Activated CD4-positive, alpha-beta T cell treated with anti-CD3 and anti-CD28 coated beads, Interleukin-2, amount 50 U/mL, for 16 hours (primary cell): ENCODE measurements at regions not wholly inside any gene's neighbourhood (a gene's known extent, or its start where the extent isn't known, plus 50 kb on each side); places are given as distances from the start of the nearest gene placed in this dataset.

Source experiments
- DNase-seq: peaks from one replicate; pipeline ENCODE4 v3.0.0-alpha.2; 2020

DNA sequence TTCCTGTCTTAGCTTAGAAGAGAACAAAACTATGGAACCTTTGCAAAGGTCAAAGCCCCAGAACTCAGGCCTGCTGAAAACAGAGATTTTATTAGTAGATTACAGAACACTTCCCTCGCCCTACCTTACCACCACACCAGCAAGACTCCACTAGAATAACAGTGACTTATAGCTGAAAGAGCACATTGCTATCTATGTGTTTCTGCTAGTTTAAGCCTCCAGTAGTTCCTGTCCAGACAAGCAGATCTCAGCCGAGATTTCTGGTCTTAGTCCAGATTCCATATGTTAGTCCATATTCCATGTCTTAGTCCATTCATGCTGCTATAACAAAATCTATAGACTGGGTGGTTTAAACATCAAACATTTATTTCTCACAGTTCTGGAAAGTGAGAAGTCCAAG is 412.3 kb upstream of the ID4 start:
- no peak for DNase-seq

DNA sequence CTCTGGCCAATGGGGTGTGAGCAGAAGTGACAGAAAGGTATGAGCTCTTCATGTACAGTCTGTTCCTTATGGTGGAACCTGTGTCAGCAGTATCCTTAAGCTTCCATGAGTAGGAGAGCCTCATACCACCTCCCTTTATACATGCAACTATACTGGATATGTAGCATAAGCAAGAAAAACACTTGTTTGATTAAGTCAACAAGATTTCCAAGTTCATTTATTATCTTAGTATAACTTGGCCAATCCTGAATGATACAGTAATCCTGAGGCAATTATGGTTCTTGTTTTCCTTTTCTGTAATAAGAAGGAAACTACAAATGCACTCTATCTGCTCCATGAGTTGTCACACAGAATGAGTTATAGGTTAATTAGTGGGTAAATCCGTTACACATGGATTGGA is 409.6 kb upstream of the ID4 start:
- DNase-seq = no peak

DNA sequence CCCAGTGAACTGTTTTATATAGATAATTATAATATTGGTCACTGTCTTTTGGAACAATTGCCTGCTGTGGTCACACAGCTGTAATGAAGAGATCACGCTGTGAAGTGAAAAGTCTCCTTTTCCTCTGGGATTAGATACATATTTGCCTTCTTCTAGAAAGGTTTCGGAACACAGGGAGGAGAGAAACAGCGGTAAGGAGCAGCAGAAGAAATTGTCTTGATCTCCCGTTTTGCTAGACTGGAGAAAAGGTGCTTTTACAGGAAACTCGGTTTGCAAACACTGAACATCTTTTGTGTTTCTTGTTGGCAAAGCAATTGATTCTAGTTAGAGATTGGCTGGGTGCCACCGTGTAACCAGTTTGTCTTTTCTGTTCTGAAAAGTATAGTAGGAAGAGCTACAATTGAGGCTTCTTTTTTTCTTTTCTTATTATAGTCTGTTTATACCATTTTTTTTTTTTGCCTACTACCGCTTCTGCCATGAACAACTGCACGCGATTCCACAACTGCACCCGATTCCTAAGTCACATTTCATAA is 404.1 kb upstream of the ID4 start:
- DNase-seq = no peak

DNA sequence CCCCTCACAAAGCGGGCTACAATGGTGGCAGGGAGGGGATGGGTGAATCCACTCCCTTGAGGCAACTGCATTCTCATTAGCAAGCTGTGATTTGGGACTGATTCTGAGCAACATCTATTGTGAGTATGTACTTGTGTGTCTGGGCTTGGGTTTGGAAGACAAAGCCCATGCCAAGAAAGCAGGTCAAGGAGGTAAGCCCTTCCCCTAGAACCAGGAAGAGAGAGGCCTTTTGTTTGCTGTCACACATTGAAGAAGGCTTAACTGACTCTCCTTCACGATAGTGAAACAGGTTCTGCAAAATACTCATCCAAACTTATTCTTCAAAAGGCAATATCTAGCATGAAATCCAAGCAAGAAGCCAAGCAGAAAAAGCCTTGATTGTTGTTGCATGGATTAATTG is 403.1 kb upstream of the ID4 start:
- DNase-seq = no peak

DNA sequence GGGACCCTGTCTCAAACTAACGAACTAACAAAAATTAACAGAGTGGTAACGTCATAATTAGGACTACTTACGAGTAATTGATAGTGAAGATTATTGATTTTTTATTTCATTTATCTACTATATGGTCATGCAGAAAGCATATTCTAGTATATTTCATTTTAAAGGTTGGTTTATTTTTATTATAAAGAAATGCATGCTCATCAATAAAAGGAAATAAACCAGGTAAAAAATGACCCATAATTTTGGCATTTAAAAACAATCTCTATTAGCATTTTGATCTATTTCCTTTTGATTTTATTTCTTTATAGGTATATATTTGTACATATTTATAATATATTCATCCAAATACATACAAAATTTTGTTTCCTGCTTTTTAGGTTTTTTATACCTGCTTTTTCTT is 401.4 kb upstream of the ID4 start:
- no peak for DNase-seq

DNA sequence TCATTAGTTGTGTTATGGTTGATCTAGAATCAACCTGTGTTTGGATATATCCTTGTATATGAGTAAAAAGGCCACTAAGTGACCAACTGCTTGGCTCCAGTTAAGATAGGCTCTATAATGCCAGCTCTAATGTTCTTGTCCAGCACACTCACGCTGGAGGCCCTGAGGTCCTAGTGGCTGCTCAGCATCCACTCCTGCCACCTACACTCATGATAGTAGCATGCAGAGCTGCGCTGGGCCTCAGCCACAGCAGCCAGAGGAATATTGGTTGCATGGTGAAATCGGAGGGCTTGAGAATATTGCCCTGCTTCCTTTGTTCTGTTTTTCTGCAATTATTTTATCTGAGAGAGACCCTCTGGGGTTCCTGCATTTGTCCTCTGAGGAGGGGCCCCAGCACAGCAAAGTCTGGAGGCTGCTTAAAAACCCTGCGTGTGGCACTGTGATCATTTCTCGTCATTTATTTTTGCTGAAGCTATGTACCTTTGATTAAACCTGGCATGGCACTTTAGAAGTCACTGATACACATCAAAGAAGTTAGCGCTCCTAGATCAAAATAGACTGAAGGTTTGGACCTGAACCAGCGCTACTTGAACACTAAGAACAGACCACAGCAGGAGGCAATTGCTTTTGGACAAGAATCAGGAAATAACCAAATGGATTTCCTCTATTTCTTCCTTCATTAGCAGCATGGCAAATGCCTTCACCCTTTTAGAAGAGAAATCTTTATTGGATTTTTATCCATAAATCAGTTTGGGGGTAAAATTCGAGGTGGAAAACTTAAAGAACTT is 398.4 kb upstream of the ID4 start:
- DNase-seq = no peak

DNA sequence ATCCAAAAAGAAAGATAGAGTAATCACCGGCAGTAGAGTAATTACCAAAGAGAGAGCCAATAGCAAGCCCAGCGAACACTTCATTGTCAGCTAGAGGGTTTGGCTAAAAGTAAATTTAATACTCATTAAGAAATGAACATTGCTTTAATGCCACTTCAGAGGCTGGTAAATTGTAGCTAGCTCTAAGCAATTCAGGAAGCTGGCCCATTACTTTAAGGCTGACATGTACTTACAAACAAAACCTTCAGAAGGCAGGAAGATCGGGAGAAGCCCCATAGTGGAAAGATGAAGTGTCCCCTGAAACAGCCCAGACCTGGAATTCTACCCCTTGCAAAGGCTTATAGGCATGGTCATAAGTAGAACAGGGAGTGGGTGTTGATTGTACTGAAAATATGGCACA is 396.6 kb upstream of the ID4 start:
- DNase-seq = no peak

DNA sequence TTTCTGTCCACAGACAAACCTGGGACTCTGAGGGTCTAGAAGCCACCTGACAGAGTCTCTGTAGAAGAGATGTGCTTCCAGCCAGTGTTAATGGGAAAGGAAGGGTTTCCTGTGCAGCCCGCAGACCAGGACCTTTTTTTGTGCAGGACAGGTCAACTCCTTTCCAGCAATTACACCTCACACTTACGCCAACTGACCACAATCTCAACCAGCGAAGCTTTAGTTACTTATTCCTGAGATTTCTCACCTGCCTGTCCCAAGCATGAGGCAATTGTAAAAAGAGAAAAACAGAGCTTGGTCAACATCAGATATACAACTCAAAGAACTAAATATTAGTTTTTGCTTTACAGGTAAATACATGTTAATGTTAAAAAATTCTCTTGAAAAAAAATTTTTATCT is 393.8 kb upstream of the ID4 start:
- no peak for DNase-seq

DNA sequence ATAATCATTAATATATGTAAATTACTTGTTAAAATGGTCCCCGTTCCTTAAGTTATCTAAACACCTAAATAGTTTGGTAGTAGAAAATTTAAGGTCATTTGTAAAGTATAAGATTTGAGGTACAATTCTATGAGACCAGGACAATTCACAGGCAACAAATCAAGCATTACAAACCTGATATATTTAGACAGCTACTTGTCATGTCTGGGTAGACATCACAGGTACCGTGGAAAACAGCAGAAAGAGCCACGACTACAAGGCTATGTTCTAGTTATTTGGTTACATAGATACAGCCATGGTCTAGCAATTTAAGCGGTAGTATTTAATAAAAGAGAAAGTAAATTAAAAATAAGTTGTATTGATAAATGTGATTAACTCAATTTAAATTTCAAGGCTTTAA is 393.1 kb upstream of the ID4 start:
- no peak for DNase-seq

DNA sequence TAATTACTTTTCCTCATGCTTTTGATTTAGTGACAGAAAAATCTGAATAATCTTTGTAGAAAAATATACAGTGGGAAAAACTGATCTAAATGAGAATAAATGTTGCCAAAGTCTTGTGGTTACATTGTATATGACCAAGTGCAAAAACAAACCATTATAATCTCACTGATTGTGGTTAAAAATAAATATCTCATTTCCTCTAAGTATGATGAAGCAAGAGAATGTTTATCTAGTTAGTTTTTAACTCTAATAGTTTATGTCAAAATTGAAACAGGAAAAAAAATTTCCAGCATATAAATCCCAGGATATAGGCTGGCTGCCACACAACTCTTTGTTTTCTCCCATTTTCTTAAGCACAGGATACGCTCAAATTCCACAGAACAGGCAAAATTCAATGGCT is 392.7 kb upstream of the ID4 start:
- no peak for DNase-seq

DNA sequence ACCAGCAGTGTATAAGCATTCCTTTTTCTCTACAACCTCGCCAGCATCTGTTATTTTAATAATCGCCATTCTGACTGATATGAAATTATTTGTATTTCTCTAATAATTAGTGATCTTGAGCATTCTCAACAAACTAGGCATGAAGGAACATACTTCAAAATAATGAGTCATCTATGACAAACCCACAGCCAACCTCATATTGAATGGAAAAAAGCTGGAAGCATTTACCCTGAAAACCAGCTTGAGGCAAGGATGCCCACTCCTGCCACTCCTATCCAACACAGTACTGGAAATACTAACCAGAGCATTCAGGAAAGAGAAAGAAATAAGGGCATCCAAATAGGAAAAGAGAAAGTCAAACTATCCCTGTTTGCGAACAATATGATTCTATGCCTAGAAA is 390.6 kb upstream of the ID4 start:
- DNase-seq = no peak

DNA sequence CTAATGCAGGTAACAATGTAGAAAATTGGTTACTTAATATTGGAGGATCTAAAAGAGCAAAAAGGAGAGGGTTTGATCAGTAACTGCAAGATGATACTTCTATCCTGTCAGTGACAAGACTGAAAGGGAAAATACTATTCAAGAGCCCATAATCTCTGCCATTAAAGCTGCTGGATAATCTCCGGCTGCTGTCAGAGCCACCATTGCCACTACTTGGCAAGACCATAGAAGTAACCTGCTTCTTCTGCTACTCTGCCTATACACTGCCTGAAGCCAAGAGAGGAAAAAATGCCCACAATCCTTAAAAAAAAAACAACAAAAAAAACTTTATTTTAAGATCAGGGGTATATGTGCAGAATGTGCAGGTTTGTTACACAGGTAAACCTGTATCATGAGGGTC is 386.5 kb upstream of the ID4 start:
- no peak for DNase-seq

DNA sequence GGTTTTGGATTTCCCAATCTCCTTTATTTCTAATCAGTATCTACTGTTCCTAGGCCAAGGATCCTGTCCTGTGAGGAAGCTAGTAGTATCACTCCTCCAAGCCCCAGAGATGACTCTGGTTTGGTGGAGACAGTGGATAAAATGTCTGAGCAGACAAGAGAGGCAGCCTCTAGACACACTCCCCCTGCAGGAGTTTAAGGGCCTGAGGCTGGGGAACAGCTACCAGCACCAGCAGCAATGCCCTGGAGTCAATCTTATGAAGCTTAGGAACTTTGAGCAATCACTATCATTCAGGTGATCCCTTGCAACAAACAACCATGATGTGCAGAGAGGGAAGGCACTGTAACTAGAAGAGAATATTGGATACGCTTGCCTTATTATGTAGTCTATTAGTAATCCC is 384.7 kb upstream of the ID4 start:
- no peak for DNase-seq

DNA sequence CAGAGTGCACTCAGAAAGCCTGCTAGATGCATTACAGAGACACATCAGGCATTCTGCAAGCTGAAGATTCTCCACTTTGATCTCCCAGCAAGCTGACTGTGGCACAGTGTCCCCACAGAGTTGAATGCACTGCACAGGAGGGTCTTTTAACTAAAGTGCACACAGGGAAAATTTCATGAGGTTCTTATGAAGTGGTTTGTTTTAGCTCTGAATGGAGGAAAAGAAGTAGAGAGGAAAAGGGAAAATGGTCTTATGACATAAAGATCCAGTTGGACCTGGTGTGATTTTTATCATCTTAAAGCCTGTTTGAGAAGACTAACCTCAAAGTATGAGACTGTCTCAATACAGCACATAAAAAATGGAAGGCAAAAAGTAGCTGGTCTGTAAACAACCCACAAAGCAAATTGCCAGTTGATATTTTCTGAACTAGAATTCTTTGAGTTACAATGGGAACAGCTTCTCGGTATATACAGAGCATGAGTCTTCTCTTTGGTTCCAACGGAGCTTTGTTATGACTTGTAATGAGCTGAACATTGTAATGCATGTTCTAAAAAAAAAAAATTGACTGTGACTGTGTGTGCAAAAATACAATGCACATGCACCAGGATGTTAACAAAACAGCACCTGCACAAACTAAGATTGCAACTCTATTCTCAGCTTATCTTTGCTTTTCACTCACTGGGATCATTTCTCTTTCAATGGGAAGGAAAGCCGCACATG is 383.0 kb upstream of the ID4 start:
- no peak for DNase-seq

DNA sequence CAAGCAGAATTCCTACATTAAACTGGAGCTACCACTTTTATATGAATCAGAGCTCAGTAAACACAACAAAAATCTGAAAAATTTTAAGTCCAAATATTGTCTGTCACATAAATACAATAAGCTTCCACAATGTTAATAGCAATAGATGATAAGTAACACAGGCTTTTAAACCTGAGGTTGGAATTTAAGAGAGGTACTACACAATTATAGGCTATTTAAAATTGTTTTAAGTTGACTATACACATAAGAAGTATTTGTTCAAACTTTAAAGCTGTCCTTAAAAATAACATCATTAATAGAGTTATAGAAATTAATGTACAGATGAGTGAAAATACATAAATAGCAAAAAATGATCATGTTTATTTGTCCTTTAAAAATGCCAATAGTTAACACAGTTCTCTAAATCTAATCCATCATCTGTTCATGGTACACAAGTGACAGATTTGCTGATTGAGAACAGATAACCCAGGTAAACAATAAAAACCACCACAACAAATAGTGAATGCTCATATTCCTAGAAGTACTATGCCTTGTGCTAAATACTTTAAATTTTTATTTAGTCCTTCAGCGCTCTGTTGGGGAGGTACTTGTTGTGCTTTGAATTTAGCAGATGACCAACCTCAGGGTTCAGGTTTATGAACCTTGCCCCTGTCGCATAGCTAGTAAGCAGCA is 382.3 kb upstream of the ID4 start:
- no peak for DNase-seq

DNA sequence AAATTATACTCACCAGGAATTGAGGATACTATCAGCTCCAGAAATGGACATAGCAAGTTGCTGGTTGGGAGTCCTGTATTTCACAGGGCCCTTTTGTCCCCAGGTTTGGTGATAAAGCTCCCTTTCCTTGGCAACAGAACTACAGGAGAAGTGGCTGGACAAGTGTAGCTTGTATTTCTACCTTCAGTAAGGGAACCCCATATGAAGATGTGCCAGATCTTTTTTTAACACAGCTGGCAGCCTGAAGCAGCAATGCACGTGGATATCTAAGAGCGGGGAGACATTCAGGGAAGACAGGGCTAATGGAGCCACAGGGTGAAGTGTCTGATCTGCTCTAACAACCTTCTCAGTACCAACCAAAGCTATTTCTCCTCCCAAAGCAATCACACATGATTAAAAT is 373.9 kb upstream of the ID4 start:
- DNase-seq = no peak

DNA sequence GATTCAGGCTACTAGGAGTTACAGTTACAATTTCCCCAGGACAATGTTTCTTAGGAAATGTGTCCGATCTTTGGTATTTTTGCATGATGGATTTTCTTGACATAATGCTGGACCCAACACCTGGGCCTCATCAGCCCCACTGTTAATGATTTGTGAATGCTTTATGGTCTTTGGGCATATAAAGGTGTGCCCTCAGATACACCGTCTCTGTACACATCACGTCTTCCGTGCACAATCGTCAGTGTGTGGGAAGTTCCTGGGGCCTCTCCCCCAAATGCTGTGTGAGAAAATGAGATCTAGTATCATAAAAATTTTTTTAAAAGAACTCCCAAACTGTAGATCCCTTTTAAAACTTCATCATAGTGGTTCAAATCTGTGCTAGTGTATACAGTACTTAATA is 373.2 kb upstream of the ID4 start:
- DNase-seq = no peak

DNA sequence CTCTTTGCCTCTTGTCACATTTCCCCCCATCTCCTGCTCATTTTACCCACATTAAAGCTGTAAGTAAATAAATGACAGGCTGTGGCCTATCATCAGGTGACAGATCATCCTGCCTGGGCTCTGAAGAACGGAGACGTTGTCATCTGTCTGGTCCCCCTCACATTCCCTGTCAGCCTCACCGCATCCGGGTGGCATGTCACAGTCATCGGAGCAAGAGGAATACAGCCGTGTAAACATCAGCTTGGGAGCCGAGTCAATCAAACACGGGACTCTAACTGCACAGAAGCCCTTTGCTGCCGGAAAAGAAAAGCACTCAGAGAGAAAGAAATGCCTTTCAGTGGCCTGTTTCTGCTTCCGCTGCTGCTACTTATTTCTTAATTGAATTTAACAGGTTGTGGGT is 371.9 kb upstream of the ID4 start:
- no peak for DNase-seq

DNA sequence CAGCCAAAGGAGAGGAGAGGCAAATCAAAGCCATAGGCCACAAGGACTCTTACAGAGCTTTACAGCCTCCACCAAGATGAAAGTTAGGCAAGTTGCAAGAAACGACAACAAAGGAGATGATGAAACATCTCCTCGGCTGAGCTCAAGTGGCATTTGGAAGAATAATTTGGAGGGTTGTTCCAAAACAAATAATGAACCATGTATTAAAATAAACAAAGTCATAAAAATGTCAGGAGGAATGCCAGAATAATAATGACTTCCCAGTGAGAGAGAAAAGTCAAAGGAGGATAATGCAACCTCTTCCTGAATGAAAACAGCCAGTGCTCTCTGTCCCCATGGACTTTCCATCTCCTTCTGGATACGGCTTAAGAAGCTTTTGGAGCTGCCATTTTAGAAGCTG is 371.4 kb upstream of the ID4 start:
- no peak for DNase-seq

DNA sequence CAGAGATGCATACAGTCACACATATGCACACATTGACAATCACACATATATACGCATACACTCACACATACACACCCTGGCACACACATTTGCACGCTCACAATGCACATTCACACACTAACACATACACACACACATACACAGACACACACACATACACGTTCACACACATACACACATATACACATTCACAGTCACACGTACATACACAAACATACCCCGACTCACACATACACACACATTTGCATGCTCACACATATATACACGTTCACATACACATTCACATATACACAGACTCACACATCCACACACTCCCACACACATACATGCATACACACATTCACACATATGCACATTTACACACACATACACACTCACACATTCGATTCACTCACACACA is 366.8 kb upstream of the ID4 start:
- no peak for DNase-seq

DNA sequence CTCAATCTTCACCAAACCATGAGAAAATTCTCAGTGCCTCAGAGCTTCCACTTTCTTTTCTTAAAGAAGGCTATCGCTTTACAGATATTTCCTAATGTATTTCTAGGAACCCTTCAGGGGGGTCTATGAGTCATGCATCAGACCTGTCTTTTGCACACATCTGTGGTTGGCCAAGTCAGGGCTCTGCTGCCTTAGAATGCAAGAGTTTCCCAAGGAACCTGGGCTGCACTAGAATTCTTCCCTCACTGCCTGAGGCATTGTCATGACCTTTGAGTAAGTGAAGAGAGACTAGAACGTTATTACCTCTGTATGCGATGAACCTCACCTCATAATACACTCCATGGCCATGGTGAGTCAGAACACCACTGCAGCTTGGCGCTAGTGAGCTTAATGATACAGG is 365.0 kb upstream of the ID4 start:
- DNase-seq = no peak

DNA sequence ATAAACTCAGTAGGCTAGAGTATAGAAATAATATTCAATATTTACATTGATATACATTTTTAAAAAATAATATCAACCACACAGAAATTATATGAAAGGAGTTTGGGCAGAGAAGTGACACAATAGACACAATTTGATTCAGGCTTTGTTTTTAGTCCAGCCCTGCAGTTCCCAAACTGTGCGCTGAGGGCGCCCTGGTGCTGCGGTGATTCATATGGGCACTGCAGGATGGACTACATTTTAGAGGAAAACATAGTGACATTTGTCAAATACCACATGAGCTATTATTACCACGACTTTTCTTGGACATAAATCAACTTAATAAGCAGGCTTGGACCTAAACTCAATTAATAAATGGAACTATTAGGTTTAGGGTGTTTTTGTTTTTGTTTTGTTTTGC is 364.3 kb upstream of the ID4 start:
- no peak for DNase-seq

DNA sequence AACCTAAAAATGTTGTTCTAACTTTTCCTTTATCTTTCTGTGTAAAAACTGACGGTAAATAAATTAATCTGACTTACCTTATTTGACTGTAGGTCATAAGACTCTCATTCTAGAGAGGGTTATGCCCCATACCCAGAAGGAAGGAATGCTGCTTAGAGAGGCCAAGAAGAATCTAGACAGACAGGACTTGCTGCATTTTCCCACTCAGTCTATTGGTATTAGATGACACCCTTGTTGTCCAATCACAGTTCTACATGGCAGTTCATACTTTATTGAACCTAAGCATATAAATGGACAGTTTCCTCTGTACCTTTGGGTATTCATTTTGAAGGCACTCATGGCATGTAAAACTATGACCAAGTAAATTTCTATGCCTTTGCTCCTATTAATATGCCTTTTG is 359.6 kb upstream of the ID4 start:
- no peak for DNase-seq

DNA sequence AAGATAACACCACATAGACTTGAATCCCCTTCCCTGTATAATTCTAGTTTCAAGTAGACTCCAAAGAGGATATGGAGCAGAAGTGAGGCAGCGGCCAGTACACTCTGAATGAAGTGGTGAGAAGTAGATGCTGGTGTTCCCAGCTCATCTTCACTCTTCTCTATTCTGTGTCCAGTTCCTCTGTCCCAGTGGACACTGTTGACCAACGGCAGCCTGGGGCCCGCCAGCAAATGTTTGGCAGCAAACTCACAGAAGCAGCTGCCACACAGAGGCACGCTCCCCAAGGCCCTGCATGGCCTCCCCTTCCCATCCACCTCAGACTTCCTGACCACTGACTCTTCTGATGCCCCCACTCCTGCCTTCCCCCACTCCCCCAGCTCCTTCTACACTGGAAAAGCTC is 358.9 kb upstream of the ID4 start:
- no peak for DNase-seq
